ENCODE measurements at regions not wholly inside any gene's neighbourhood (a gene's known extent, or its start where the extent isn't known, plus 50 kb on each side); places are given as distances from the start of the nearest gene placed in this dataset.

- no peak for FAIRE-seq
- TF ChIP-seq CTCF (IDR thresholded peaks at IDR 0.05; ENCODE audit: insufficient read depth, low read length, severe bottlenecking), result no peak
- no peak overlapping the region for H3K4me3 ChIP-seq (ENCODE audit: low read depth, low read length)
- no peaks in the 10 kb centered on the region for H3K36me3 ChIP-seq (ENCODE audit: control insufficient read depth, insufficient read depth, low read length)
- no peaks in the 10 kb centered on the region for H3K27me3 ChIP-seq (ENCODE audit: control insufficient read depth, insufficient read depth, low read length)
- no peak for DNase-seq (ENCODE audit: low read depth)
Measured at GRCh38 chr3:84073664-84074063, 885.1 kb upstream of the CADM2 start.

GRCh38 chr3:84074767-84075166 is 884.0 kb upstream of the CADM2 start:
- DNase-seq (ENCODE audit: low read depth) (no peak), FAIRE-seq (no peak)
- H3K27me3 ChIP-seq (ENCODE audit: control insufficient read depth, insufficient read depth, low read length), result no peaks in the 10 kb centered on the region
- TF ChIP-seq CTCF (IDR thresholded peaks at IDR 0.05; ENCODE audit: insufficient read depth, low read length, severe bottlenecking), result no peak
- no peaks in the 10 kb centered on the region for H3K36me3 ChIP-seq (ENCODE audit: control insufficient read depth, insufficient read depth, low read length)
- H3K4me3 ChIP-seq (ENCODE audit: low read depth, low read length), result no peak overlapping the region

- H3K4me3 ChIP-seq (ENCODE audit: low read depth, low read length), result no peak overlapping the region
- peak; percentile 57 for TF ChIP-seq CTCF (IDR thresholded peaks at IDR 0.05; ENCODE audit: insufficient read depth, low read length, severe bottlenecking)
- FAIRE-seq (no peak), DNase-seq (ENCODE audit: low read depth) (peak; percentile 25)
- H3K27me3 ChIP-seq (ENCODE audit: control insufficient read depth, insufficient read depth, low read length), result no peaks in the 10 kb centered on the region
- no peaks in the 10 kb centered on the region for H3K36me3 ChIP-seq (ENCODE audit: control insufficient read depth, insufficient read depth, low read length)
Measured at GRCh38 chr3:84077479-84077878, 881.3 kb upstream of the CADM2 start.

GRCh38 chr3:84082726-84083125 is 876.1 kb upstream of the CADM2 start:
- H3K4me3 ChIP-seq (ENCODE audit: low read depth, low read length), result no peak overlapping the region
- no peaks in the 10 kb centered on the region for H3K36me3 ChIP-seq (ENCODE audit: control insufficient read depth, insufficient read depth, low read length)
- H3K27me3 ChIP-seq (ENCODE audit: control insufficient read depth, insufficient read depth, low read length), result no peaks in the 10 kb centered on the region
- DNase-seq (ENCODE audit: low read depth) (peak; percentile 59), FAIRE-seq (no peak)
- no peak for TF ChIP-seq CTCF (IDR thresholded peaks at IDR 0.05; ENCODE audit: insufficient read depth, low read length, severe bottlenecking)

DNA sequence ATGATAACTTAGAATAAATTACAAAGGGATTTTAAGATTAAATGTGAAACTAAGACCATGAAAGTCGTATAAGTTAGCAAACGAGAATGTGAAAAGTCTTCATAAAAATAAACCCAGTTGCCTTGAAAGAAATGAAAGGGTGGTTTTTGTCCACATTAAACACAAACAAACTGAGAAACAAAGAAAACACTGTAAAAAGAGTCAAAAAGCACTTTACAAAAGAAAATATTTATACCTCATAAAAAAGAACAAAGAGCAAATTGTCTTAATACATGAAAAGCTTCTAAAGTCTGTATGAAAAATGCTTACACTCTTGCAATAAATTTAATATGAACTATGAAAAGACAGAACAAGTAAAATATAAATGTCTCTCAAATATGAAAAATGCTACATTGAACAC is 865.9 kb upstream of the CADM2 start:
- H3K36me3 ChIP-seq (ENCODE audit: control insufficient read depth, insufficient read depth, low read length), result no peaks in the 10 kb centered on the region
- DNase-seq (ENCODE audit: low read depth), result no peak
- TF ChIP-seq CTCF (IDR thresholded peaks at IDR 0.05; ENCODE audit: insufficient read depth, low read length, severe bottlenecking), result no peak
- FAIRE-seq, result no peak
- no peaks in the 10 kb centered on the region for H3K27me3 ChIP-seq (ENCODE audit: control insufficient read depth, insufficient read depth, low read length)
- H3K4me3 ChIP-seq (ENCODE audit: low read depth, low read length), result no peak overlapping the region

DNA sequence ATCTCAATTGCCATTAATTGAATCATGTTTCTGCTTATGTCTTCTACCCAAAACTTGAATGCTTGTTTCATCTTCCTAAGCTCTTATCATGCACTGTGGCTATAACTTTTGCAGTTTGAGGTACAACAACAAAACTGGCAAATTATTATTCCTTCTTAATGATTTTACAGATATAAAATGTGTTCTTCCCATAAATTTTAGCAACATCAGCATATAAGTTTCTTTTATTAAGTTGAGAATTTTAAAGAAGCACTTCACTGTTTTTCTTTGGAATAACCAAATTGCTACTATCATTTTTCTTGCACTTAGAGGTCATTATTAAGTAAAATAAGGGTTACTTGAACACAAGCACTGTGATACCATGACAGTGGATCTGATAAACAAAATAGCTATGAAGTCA is 862.6 kb upstream of the CADM2 start:
- no peaks in the 10 kb centered on the region for H3K36me3 ChIP-seq (ENCODE audit: control insufficient read depth, insufficient read depth, low read length)
- no peak overlapping the region for H3K4me3 ChIP-seq (ENCODE audit: low read depth, low read length)
- FAIRE-seq (no peak), DNase-seq (ENCODE audit: low read depth) (no peak)
- no peak for TF ChIP-seq CTCF (IDR thresholded peaks at IDR 0.05; ENCODE audit: insufficient read depth, low read length, severe bottlenecking)
- H3K27me3 ChIP-seq (ENCODE audit: control insufficient read depth, insufficient read depth, low read length), result no peaks in the 10 kb centered on the region
